ENCODE measurements at regions not wholly inside any gene's neighbourhood (a gene's known extent, or its start where the extent isn't known, plus 50 kb on each side); places are given as distances from the start of the nearest gene placed in this dataset.

- Histone ChIP-seq H3K4me2 (ENCODE audit: low read depth, low read length) (no peak overlapping the region), H3K36me3 (replicated peaks; ENCODE audit: insufficient read depth, low read length) (no peaks in the 10 kb centered on the region), H3K4me1 (ENCODE audit: low read length) (no peaks in the 10 kb centered on the region), H3K9me2 (replicated peaks; ENCODE audit: insufficient read depth, low read length) (no peaks in the 10 kb centered on the region), H3K27me3 (replicated peaks; ENCODE audit: insufficient read depth, low read length) (peaks cover 19% of the 10 kb centered on the region; the same call in 1 of the 2 replicates), H2AFZ (ENCODE audit: low read length) (no peak overlapping the region), H4K20me1 (ENCODE audit: insufficient read depth, low read length) (no peaks in the 10 kb centered on the region), H3K9me3 (replicated peaks; ENCODE audit: insufficient read depth, low read length) (no peaks in the 10 kb centered on the region), H3K79me2 (ENCODE audit: low read length) (no peaks in the 10 kb centered on the region), H3K4me3 (ENCODE audit: low read length) (no peak overlapping the region), H3K9ac (ENCODE audit: low read length) (no peak overlapping the region), H3F3A (ENCODE audit: insufficient read depth, low read length) (no peaks in the 10 kb centered on the region), H3K27ac (ENCODE audit: low read length) (no peak overlapping the region)
- DNase-seq = no peak
- TF ChIP-seq CTCF (IDR thresholded peaks at IDR 0.05; ENCODE audit: low read length) (no peak), EZH2 (optimal IDR thresholded peaks at IDR 0.05; ENCODE audit: low read depth, low read length) (no peak), EZH2phosphoT487 (IDR thresholded peaks at IDR 0.05; ENCODE audit: low read length) (no peak)
Observed at GRCh38 chr10:62466590-62466989, 92.4 kb downstream of the ZNF365 start.

- H3K9me2 ChIP-seq (replicated peaks; ENCODE audit: insufficient read depth, low read length) = no peaks in the 10 kb centered on the region
- H3K27me3 ChIP-seq (replicated peaks; ENCODE audit: insufficient read depth, low read length) = peaks cover 11% of the 10 kb centered on the region; the same call in 1 of the 2 replicates
- no peak for DNase-seq
- H3K9me3 ChIP-seq (replicated peaks; ENCODE audit: insufficient read depth, low read length) = no peaks in the 10 kb centered on the region
- no peak overlapping the region for H3K27ac ChIP-seq (ENCODE audit: low read length)
- H4K20me1 ChIP-seq (ENCODE audit: insufficient read depth, low read length) = no peaks in the 10 kb centered on the region
- no peak overlapping the region for H2AFZ ChIP-seq (ENCODE audit: low read length)
- H3K36me3 ChIP-seq (replicated peaks; ENCODE audit: insufficient read depth, low read length) = no peaks in the 10 kb centered on the region
- no peak overlapping the region for H3K4me3 ChIP-seq (ENCODE audit: low read length)
- H3K4me2 ChIP-seq (ENCODE audit: low read depth, low read length) = no peak overlapping the region
- TF ChIP-seq EZH2phosphoT487 (IDR thresholded peaks at IDR 0.05; ENCODE audit: low read length) = no peak
- no peak for TF ChIP-seq CTCF (IDR thresholded peaks at IDR 0.05; ENCODE audit: low read length)
- TF ChIP-seq EZH2 (optimal IDR thresholded peaks at IDR 0.05; ENCODE audit: low read depth, low read length) = no peak
- H3K79me2 ChIP-seq (ENCODE audit: low read length) = no peaks in the 10 kb centered on the region
- no peak overlapping the region for H3K9ac ChIP-seq (ENCODE audit: low read length)
- no peaks in the 10 kb centered on the region for H3F3A ChIP-seq (ENCODE audit: insufficient read depth, low read length)
- no peaks in the 10 kb centered on the region for H3K4me1 ChIP-seq (ENCODE audit: low read length)
Observed at GRCh38 chr10:62467527-62467926, 93.4 kb downstream of the ZNF365 start.

- Histone ChIP-seq H3K9ac (ENCODE audit: low read length) (no peak overlapping the region), H3K36me3 (replicated peaks; ENCODE audit: insufficient read depth, low read length) (no peaks in the 10 kb centered on the region), H3K4me2 (ENCODE audit: low read depth, low read length) (no peak overlapping the region), H3K4me1 (ENCODE audit: low read length) (no peaks in the 10 kb centered on the region), H3K9me2 (replicated peaks; ENCODE audit: insufficient read depth, low read length) (no peaks in the 10 kb centered on the region), H4K20me1 (ENCODE audit: insufficient read depth, low read length) (no peaks in the 10 kb centered on the region), H3K27ac (ENCODE audit: low read length) (no peak overlapping the region), H3K27me3 (replicated peaks; ENCODE audit: insufficient read depth, low read length) (0 out of 2 replicates have a peak, but pooled peaks cover 3% of the 10 kb centered on the region), H3K4me3 (ENCODE audit: low read length) (no peak overlapping the region), H3K9me3 (replicated peaks; ENCODE audit: insufficient read depth, low read length) (no peaks in the 10 kb centered on the region), H3F3A (ENCODE audit: insufficient read depth, low read length) (no peaks in the 10 kb centered on the region), H3K79me2 (ENCODE audit: low read length) (no peaks in the 10 kb centered on the region), H2AFZ (ENCODE audit: low read length) (no peak overlapping the region)
- TF ChIP-seq EZH2phosphoT487 (IDR thresholded peaks at IDR 0.05; ENCODE audit: low read length) = no peak
- TF ChIP-seq CTCF (IDR thresholded peaks at IDR 0.05; ENCODE audit: low read length) = no peak
- no peak for TF ChIP-seq EZH2 (optimal IDR thresholded peaks at IDR 0.05; ENCODE audit: low read depth, low read length)
- no peak for DNase-seq
Observed at GRCh38 chr10:62471711-62472110, 97.5 kb downstream of the ZNF365 start.

All from MM.1S (cell line).